ENCODE measurements at regions not wholly inside any gene's neighbourhood (a gene's known extent, or its start where the extent isn't known, plus 50 kb on each side); places are given as distances from the start of the nearest gene placed in this dataset.
A peak's percentile ranks its signal among the peaks of the same experiment; 100 is the strongest.

DNA sequence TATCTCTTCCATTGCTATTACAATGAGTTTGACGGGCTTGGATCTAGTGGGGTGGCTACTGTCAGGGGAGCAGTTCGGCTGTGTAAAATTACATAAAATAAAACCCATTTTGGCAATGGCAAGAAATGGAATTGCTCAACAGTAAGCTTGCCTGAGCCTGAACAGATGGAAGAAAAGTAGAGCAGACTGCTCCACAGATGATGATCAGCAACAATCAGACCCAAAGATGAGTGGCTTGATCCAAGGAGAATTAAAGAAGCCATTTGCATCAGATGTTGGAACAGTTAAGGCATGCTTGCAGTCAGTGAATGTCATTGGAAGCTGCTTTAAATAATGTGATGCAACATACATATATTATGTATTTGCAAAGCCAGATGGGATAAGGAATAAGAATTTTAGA lies 256.6 kb upstream of the SMIM30 start:
- Histone ChIP-seq H3K36me3 (replicated peaks; ENCODE audit: insufficient read depth, low read depth) (no peaks in the 10 kb centered on the region), H3K27me3 (no peaks in the 10 kb centered on the region), H3K4me1 (ENCODE audit: insufficient read depth) (no peaks in the 10 kb centered on the region), H4K20me1 (ENCODE audit: insufficient read depth, poor library complexity, severe bottlenecking) (no peaks in the 10 kb centered on the region), H3K4me2 (no peak overlapping the region), H3K4me3 (no peak overlapping the region), H3K9me3 (ENCODE audit: low read depth) (no peaks in the 10 kb centered on the region), H3K27ac (no peak overlapping the region), H3K79me2 (no peaks in the 10 kb centered on the region), H3K9me2 (replicated peaks; ENCODE audit: insufficient read depth) (no peaks in the 10 kb centered on the region), H2AFZ (no peak overlapping the region)
- no peak for DNase-seq (ENCODE audit: low spot score)
- TF ChIP-seq EZH2 (IDR thresholded peaks at IDR 0.05; ENCODE audit: borderline replicate concordance) (no peak), EZH2phosphoT487 (IDR thresholded peaks at IDR 0.05; ENCODE audit: low read depth, severe bottlenecking, unreplicated experiment) (no peak)
- TF ChIP-seq, protein P1, sequence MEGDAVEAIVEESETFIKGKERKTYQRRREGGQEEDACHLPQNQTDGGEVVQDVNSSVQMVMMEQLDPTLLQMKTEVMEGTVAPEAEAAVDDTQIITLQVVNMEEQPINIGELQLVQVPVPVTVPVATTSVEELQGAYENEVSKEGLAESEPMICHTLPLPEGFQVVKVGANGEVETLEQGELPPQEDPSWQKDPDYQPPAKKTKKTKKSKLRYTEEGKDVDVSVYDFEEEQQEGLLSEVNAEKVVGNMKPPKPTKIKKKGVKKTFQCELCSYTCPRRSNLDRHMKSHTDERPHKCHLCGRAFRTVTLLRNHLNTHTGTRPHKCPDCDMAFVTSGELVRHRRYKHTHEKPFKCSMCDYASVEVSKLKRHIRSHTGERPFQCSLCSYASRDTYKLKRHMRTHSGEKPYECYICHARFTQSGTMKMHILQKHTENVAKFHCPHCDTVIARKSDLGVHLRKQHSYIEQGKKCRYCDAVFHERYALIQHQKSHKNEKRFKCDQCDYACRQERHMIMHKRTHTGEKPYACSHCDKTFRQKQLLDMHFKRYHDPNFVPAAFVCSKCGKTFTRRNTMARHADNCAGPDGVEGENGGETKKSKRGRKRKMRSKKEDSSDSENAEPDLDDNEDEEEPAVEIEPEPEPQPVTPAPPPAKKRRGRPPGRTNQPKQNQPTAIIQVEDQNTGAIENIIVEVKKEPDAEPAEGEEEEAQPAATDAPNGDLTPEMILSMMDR (IDR thresholded peaks at IDR 0.05; ENCODE audit: poor library complexity) = no peak
- 85% methylated on average over 2 of the region's 2 CpGs for WGBS (ENCODE audit: low lambda C conversion rate, missing lambda C conversion rate)

- no peaks in the 10 kb centered on the region for H3K4me1 ChIP-seq (ENCODE audit: insufficient read depth)
- no peaks in the 10 kb centered on the region for H3K9me3 ChIP-seq (ENCODE audit: low read depth)
- H3K27me3 ChIP-seq = no peaks in the 10 kb centered on the region
- no peaks in the 10 kb centered on the region for H4K20me1 ChIP-seq (ENCODE audit: insufficient read depth, poor library complexity, severe bottlenecking)
- H2AFZ ChIP-seq = no peak overlapping the region
- H3K4me3 ChIP-seq = no peak overlapping the region
- WGBS (ENCODE audit: low lambda C conversion rate, missing lambda C conversion rate) = 71% methylated on average over 2 of the region's 2 CpGs
- TF ChIP-seq, protein P1 (IDR thresholded peaks at IDR 0.05; ENCODE audit: poor library complexity) = no peak
- TF ChIP-seq EZH2 (IDR thresholded peaks at IDR 0.05; ENCODE audit: borderline replicate concordance) (no peak), EZH2phosphoT487 (IDR thresholded peaks at IDR 0.05; ENCODE audit: low read depth, severe bottlenecking, unreplicated experiment) (no peak)
- no peak overlapping the region for H3K27ac ChIP-seq
- H3K79me2 ChIP-seq = no peaks in the 10 kb centered on the region
- DNase-seq (ENCODE audit: low spot score) = no peak
- no peaks in the 10 kb centered on the region for H3K36me3 ChIP-seq (replicated peaks; ENCODE audit: insufficient read depth, low read depth)
- H3K4me2 ChIP-seq = no peak overlapping the region
- no peaks in the 10 kb centered on the region for H3K9me2 ChIP-seq (replicated peaks; ENCODE audit: insufficient read depth)
These were observed 255.5 kb upstream of the SMIM30 start for GRCh38 chr7:113373863-113374262.

DNA sequence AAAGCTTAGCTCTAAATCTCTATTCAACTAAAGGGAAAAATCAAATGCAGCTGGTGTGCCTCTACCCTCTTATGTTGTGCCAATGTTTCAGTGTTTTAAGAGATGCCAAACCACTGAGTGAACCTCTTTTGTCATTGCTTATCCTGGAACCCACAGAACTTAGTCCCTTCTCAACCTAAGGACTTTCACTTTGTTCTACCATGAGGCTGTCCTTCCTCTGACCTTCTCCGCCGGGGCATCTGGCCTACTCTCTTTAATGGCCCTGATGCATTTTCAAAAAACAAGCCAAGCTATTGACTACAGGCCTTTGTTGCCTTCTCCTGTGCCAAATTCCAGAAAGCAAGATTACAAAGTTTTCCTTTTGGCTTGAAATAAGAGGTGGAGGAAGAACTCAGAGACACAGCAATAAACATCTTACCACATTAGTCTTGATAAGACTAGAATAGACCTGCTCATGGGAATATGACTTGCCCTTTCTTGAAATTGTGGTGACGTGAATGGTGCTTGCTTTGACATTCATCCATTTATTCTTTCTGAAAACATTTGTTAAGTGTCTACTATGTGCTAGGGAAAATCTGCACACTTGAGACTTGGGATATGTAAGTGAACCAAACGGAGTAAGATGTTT lies 253.2 kb upstream of the SMIM30 start:
- 66% methylated on average over 4 of the region's 4 CpGs for WGBS (ENCODE audit: low lambda C conversion rate, missing lambda C conversion rate)
- Histone ChIP-seq H3K4me1 (ENCODE audit: insufficient read depth) (no peaks in the 10 kb centered on the region), H3K79me2 (no peaks in the 10 kb centered on the region), H3K4me3 (no peak overlapping the region), H3K9me2 (replicated peaks; ENCODE audit: insufficient read depth) (no peaks in the 10 kb centered on the region), H3K27ac (peak overlapping the region; percentile 38), H3K27me3 (no peaks in the 10 kb centered on the region), H4K20me1 (ENCODE audit: insufficient read depth, poor library complexity, severe bottlenecking) (no peaks in the 10 kb centered on the region), H3K4me2 (no peak overlapping the region), H2AFZ (no peak overlapping the region), H3K36me3 (replicated peaks; ENCODE audit: insufficient read depth, low read depth) (no peaks in the 10 kb centered on the region), H3K9me3 (ENCODE audit: low read depth) (no peaks in the 10 kb centered on the region)
- TF ChIP-seq, protein P1 (IDR thresholded peaks at IDR 0.05; ENCODE audit: poor library complexity) = no peak
- TF ChIP-seq EZH2 (IDR thresholded peaks at IDR 0.05; ENCODE audit: borderline replicate concordance) (no peak), EZH2phosphoT487 (IDR thresholded peaks at IDR 0.05; ENCODE audit: low read depth, severe bottlenecking, unreplicated experiment) (no peak)
- DNase-seq (ENCODE audit: low spot score) = peak; percentile 4
